H1 (cell line): ENCODE measurements at regions not wholly inside any gene's neighbourhood (a gene's known extent, or its start where the extent isn't known, plus 50 kb on each side); places are given as distances from the start of the nearest gene placed in this dataset.

ENCODE experiments used
- ATF2 ChIP-seq: IDR thresholded peaks from 2 replicates; pipeline ENCODE4 v1.6.1; 2012; ENCODE audit warnings: low read length, inconsistent platforms
- BCL11A ChIP-seq, 2 experiments: IDR thresholded peaks; one replicate each; pipeline ENCODE4 v1.6.1; 2011; ENCODE audit warnings: low read depth in 2 of 2, low read length in 2 of 2, mild to moderate bottlenecking in 2 of 2
- CHD7 ChIP-seq: fragments of 300-600 bp; sonication (generic); IDR thresholded peaks from 2 replicates; pipeline ENCODE4 v1.7.1; 2012; ENCODE audit warnings: low read length, moderate library complexity, mild to moderate bottlenecking, inconsistent platforms; ENCODE audit not compliant: insufficient replicate concordance
- CTCF ChIP-seq, 3 experiments: IDR thresholded peaks; 1 replicate in 2 of 3; 2 replicates in 1 of 3; pipeline versions ENCODE4 v1.5.1 to v1.6.1; 2011; ENCODE audit warnings: low read length in 3 of 3, mild to moderate bottlenecking in 3 of 3, inconsistent platforms in 2 of 3, low read depth in 1 of 3, moderate library complexity in 1 of 3; ENCODE audit not compliant: insufficient read depth in 1 of 3; ENCODE audit errors: control extremely low read depth in 1 of 3
- GABPA ChIP-seq: IDR thresholded peaks from 2 replicates; pipeline ENCODE4 v1.6.1; 2011; ENCODE audit warnings: mild to moderate bottlenecking, low read length, moderate library complexity, borderline replicate concordance; ENCODE audit not compliant: insufficient read depth
- RNF2 ChIP-seq: fragments of 200-900, 300-1000 bp; sonication (generic); IDR thresholded peaks from 2 replicates; pipeline ENCODE4 v1.7.1; 2016; ENCODE audit warnings: borderline replicate concordance, low read depth, mild to moderate bottlenecking, antibody characterized with exemption, low read length; ENCODE audit not compliant: poor library complexity, severe bottlenecking; ENCODE audit errors: missing control alignments

GRCh38 chr5:60387051-60387440 lies 312.9 kb downstream of the DEPDC1B start (continued):
- TF ChIP-seq CHD7 (no peak), ATF2 (no peak), CTCF (IDR thresholded peaks at IDR 0.05; ENCODE audit: control extremely low read depth in 1 of 3, insufficient read depth in 1 of 3, low read depth in 1 of 3, low read length in 3 of 3) (no peak), RNF2 (no peak), BCL11A (IDR thresholded peaks at IDR 0.05; ENCODE audit: low read depth in 2 of 2, low read length in 2 of 2) (no peak), GABPA (no peak)
